GM10266 (cell line): ENCODE measurements at regions not wholly inside any gene's neighbourhood (a gene's known extent, or its start where the extent isn't known, plus 50 kb on each side); places are given as distances from the start of the nearest gene placed in this dataset.
"Not testable (repeated sequence)": the region's sequence is repeated elsewhere in the genome, so short reads cannot be mapped to it uniquely, and the experiment has no call there.

Experiments
- DNase-seq: peaks from one replicate; pipeline ENCODE4 v3.0.0; 2012; ENCODE audit errors: extremely low spot score
- CTCF ChIP-seq: IDR thresholded peaks from 2 replicates; pipeline ENCODE4 v1.5.1; 2012; ENCODE audit warnings: mild to moderate bottlenecking, low read depth; ENCODE audit not compliant: control insufficient read depth, insufficient read depth; ENCODE audit errors: missing control alignments

DNA sequence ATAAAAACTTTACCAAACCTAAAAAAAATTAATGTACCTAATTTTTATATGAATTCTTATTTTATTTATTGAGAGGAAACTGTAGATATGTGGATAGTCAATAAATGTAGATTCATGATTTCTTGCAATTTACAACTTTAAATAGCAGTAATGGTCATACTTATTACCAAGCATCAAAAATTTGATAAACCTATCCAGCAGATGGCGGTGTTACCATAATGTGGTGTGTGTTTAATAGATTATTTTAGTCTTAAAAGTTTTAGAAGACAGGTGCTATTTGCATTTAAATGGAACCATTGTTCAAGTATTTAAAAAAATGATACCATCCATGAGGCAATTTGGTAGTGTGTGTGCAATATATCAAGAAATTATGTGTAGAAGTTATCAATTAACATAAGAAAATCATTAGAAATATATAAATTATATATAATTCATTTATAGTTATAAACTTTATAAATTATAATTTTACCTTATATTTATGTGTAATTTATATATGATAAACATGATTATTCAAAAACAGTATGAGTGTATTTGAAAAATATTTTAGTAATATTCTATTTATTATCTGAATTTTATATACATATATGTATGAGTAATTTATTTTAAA is 176.0 kb upstream of the BCHE start:
- TF ChIP-seq CTCF = peak; percentile 49
- DNase-seq = peak; percentile 18

- TF ChIP-seq CTCF = no peak
- DNase-seq = no peak
These were observed 174.5 kb upstream of the BCHE start for GRCh38 chr3:166011771-166012170.

- no peak for TF ChIP-seq CTCF
- no peak for DNase-seq
These were observed 167.9 kb upstream of the BCHE start for GRCh38 chr3:166005126-166005525.

- no peak for TF ChIP-seq CTCF
- DNase-seq = no peak
These were observed 157.1 kb upstream of the BCHE start for GRCh38 chr3:165994293-165994692.

- TF ChIP-seq CTCF = no peak
- no peak for DNase-seq
These were observed 147.4 kb upstream of the BCHE start for GRCh38 chr3:165984589-165984988.

- DNase-seq = no peak
These were observed 146.1 kb upstream of the BCHE start for GRCh38 chr3:165983284-165983683.

GRCh38 chr3:165981318-165981717 is 144.1 kb upstream of the BCHE start:
- no peak for TF ChIP-seq CTCF
- no peak for DNase-seq

More at GRCh38 chr3:165983284-165983683, 146.1 kb upstream of the BCHE start:
- TF ChIP-seq CTCF = no peak

- not testable (repeated sequence) for DNase-seq
These were observed 123.6 kb upstream of the BCHE start for GRCh38 chr3:165960825-165961224.
